SK-N-MC (cell line): ENCODE measurements at regions not wholly inside any gene's neighbourhood (a gene's known extent, or its start where the extent isn't known, plus 50 kb on each side); places are given as distances from the start of the nearest gene placed in this dataset.
A peak's percentile ranks its signal among the peaks of the same experiment; 100 is the strongest.

ENCODE experiments used
- DNase-seq: peaks from one replicate; pipeline ENCODE4 v3.0.0-alpha.2; 2011; ENCODE audit warnings: low read depth, low spot score
- H3K27ac ChIP-seq: fragments of 200-600 bp; sonication (generic); 2 replicates; pipeline ENCODE4 v1.5.1; 2016; ENCODE audit warnings: mixed run types
- H3K36me3 ChIP-seq: fragments of 200-600 bp; sonication (generic); 2 replicates; pipeline ENCODE4 v1.6.1; 2017; ENCODE audit warnings: antibody characterized with exemption, low read length, mixed read lengths; ENCODE audit not compliant: insufficient read depth
- H3K4me3 ChIP-seq: fragments of 200-600 bp; sonication (generic); 2 replicates; pipeline ENCODE4 v1.5.1; 2016
- H3K9ac ChIP-seq: fragments of 200-600 bp; sonication (generic); 2 replicates; pipeline ENCODE4 v1.8.0; 2017; ENCODE audit warnings: mixed run types, mixed read lengths; ENCODE audit not compliant: insufficient read length
- H3K9me3 ChIP-seq: fragments of 200-600 bp; sonication (generic); 2 replicates; pipeline ENCODE4 v1.6.1; 2017; ENCODE audit warnings: low read depth, mild to moderate bottlenecking, antibody characterized with exemption, low read length, moderate library complexity, mixed read lengths
- EZH2 ChIP-seq: fragments of 200-600 bp; sonication (generic); IDR thresholded peaks from one replicate; pipeline ENCODE4 v1.6.1; 2017; ENCODE audit warnings: antibody characterized with exemption
- FOXP2 ChIP-seq: optimal IDR thresholded peaks from 2 replicates; pipeline ENCODE3; 2011; ENCODE audit warnings: mild to moderate bottlenecking, moderate library complexity; ENCODE audit not compliant: insufficient read depth; ENCODE audit errors: extremely low read length, control extremely low read depth
- POLR2AphosphoS5 ChIP-seq: IDR thresholded peaks from 2 replicates; pipeline ENCODE4 v1.6.1; 2012; ENCODE audit warnings: mild to moderate bottlenecking, low read depth, low read length, borderline replicate concordance

- H3K36me3 ChIP-seq, result no peaks in the 10 kb centered on the region
- H3K9ac ChIP-seq, result no peak overlapping the region
- no peaks in the 10 kb centered on the region for H3K9me3 ChIP-seq
- no peak for DNase-seq
- H3K27ac ChIP-seq, result no peak overlapping the region
- no peak overlapping the region for H3K4me3 ChIP-seq
- TF ChIP-seq POLR2AphosphoS5 (no peak), FOXP2 (no peak), EZH2 (no peak)
Measured at GRCh38 chr12:63070709-63071108, 80.3 kb downstream of the AVPR1A start.

DNA sequence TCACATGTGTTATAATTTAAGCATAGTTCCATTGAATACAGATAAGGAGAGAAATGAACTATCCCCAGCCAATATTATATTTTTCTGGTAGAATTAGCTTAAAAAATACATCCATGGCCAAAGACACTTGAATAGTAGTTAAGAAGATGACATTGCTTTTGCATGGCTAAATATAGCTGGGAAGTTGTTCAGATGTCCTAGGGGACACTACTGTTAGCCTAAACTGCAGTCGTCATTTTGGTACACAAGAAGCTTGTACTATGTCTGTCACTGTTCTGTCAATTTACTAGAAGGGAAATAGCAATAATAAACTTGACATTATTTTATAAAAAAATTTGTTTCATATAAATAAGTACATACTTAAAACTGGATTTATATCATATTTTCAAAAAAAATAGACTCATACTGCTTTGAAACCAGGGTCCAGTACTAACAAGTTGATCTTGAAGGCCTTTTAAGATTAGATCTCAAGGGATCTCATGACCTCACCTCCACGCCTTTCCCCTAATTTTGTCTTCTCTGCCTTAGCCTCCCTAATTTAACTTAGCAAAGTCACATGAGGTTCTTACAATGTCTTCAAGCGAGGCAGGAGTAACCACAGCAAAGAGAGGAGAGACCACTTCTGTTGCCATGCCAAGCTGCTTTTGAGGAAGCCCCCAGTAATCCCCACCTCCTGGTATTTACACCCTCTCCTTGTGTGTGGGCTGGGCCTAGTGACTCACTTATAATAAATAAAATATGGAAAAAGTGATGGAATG is 81.0 kb downstream of the AVPR1A start:
- no peak for DNase-seq
- H3K9me3 ChIP-seq, result no peaks in the 10 kb centered on the region
- H3K4me3 ChIP-seq, result no peak overlapping the region
- no peaks in the 10 kb centered on the region for H3K36me3 ChIP-seq
- no peak overlapping the region for H3K27ac ChIP-seq
- H3K9ac ChIP-seq, result no peak overlapping the region
- TF ChIP-seq EZH2 (no peak), POLR2AphosphoS5 (no peak), FOXP2 (no peak)

- no peak for TF ChIP-seq EZH2
- no peak for TF ChIP-seq POLR2AphosphoS5
- TF ChIP-seq FOXP2, result no peak
- H3K9me3 ChIP-seq, result no peaks in the 10 kb centered on the region
- H3K4me3 ChIP-seq, result peak overlapping the region; percentile 18
- 0 out of 2 replicates have a peak overlapping the region, but pooled peaks have one; percentile 8 for H3K27ac ChIP-seq
- no peaks in the 10 kb centered on the region for H3K36me3 ChIP-seq
- H3K9ac ChIP-seq, result peak overlapping the region; percentile 4
- DNase-seq, result peak; percentile 68
Measured at GRCh38 chr12:63068857-63069442, 82.1 kb downstream of the AVPR1A start.

DNA sequence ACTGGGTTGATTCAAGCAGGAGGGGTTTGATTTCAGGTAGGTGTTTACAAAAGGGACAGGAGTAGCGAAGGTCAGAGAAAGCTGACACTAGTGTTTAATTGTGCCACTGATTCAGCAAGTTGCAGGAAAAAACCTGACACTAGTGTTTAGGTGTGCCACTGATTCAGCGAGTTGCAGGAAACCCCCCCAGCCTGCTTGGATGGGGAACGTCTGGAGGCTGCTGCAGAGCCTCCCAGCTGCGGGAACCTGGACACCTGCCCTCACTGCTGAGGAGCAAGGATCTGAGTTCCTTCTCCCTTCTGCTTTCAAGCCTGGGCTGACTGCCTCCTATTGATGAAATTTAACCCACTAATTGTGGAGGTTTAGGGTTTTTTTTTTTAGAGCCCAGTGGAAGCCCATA is 84.2 kb downstream of the AVPR1A start:
- no peak for DNase-seq
- Histone ChIP-seq H3K9ac (no peak overlapping the region), H3K9me3 (no peaks in the 10 kb centered on the region), H3K4me3 (no peak overlapping the region), H3K36me3 (no peaks in the 10 kb centered on the region), H3K27ac (no peak overlapping the region)
- TF ChIP-seq POLR2AphosphoS5, result no peak
- TF ChIP-seq FOXP2, result no peak
- TF ChIP-seq EZH2, result no peak

GRCh38 chr12:63066136-63066535 is 84.9 kb downstream of the AVPR1A start:
- TF ChIP-seq POLR2AphosphoS5 (no peak), EZH2 (no peak), FOXP2 (no peak)
- no peak overlapping the region for H3K27ac ChIP-seq
- H3K36me3 ChIP-seq, result no peaks in the 10 kb centered on the region
- H3K4me3 ChIP-seq, result no peak overlapping the region
- no peak for DNase-seq
- no peaks in the 10 kb centered on the region for H3K9me3 ChIP-seq
- H3K9ac ChIP-seq, result no peak overlapping the region

DNA sequence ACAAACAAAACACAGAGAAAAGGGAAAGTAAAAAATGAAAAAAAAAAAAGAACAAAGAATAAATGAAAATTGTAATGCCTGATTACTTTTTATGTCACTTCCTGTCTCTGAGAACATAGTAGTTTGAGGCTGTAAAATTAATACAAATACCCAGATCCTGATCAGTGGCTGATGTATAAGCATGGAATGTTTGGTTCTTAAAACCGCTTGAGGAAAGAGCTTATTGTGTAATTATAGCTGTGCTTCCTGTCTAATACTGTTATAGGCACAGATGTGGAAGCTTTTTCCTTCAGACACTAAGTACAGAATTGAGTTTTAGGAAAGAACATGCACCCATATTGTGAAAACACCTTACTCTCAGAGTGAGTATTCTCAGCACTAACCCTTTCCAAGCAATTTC is 86.9 kb downstream of the AVPR1A start:
- Histone ChIP-seq H3K36me3 (no peaks in the 10 kb centered on the region), H3K9me3 (no peaks in the 10 kb centered on the region), H3K27ac (peak overlapping the region; percentile 52; the same call in 1 of the 2 replicates), H3K4me3 (peak overlapping the region; percentile 13; the same call in 1 of the 2 replicates), H3K9ac (no peak overlapping the region)
- peak; percentile 62 for DNase-seq
- TF ChIP-seq EZH2 (no peak), POLR2AphosphoS5 (no peak), FOXP2 (no peak)

DNA sequence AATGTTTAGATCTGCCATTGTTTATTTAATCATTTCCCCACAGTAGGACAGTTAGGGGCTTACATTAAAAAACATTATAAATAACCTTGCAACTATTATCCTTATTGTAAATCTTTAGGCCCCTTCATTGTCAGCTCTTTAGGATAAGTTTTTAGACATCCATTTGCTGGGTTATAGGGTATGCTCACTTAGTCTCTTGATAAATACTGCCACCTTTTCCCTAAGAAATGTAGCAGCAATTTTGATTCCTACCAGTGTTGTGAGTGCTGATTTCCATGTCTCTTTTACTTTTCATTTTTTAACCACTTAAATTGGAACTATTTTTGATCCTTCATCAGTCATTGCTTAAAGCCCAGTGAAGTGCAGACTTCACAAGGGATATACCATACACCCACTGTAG is 94.4 kb downstream of the AVPR1A start:
- no peak for DNase-seq
- Histone ChIP-seq H3K4me3 (no peak overlapping the region), H3K27ac (no peak overlapping the region), H3K9me3 (no peaks in the 10 kb centered on the region), H3K9ac (no peak overlapping the region), H3K36me3 (no peaks in the 10 kb centered on the region)
- TF ChIP-seq POLR2AphosphoS5 (no peak), FOXP2 (no peak), EZH2 (no peak)

- Histone ChIP-seq H3K9ac (no peak overlapping the region), H3K36me3 (no peaks in the 10 kb centered on the region), H3K9me3 (no peaks in the 10 kb centered on the region), H3K4me3 (no peak overlapping the region), H3K27ac (no peak overlapping the region)
- DNase-seq, result no peak
- TF ChIP-seq POLR2AphosphoS5 (no peak), EZH2 (no peak)
Measured at GRCh38 chr12:63052696-63053095, 98.3 kb downstream of the AVPR1A start.

GRCh38 chr12:63047146-63047545 is 103.9 kb downstream of the AVPR1A start:
- no peak for TF ChIP-seq POLR2AphosphoS5
- no peak for TF ChIP-seq FOXP2
- no peak for TF ChIP-seq EZH2
- Histone ChIP-seq H3K4me3 (no peak overlapping the region), H3K36me3 (no peaks in the 10 kb centered on the region), H3K27ac (no peak overlapping the region), H3K9ac (no peak overlapping the region), H3K9me3 (no peaks in the 10 kb centered on the region)
- DNase-seq, result no peak
